ENCODE measurements at regions not wholly inside any gene's neighbourhood (a gene's known extent, or its start where the extent isn't known, plus 50 kb on each side); places are given as distances from the start of the nearest gene placed in this dataset.

- TF ChIP-seq MYC (IDR thresholded peaks at IDR 0.05; ENCODE audit: low read depth, low read length) = no peak
- no peak for DNase-seq (ENCODE audit: low read depth)
- no peak overlapping the region for H3K4me3 ChIP-seq (ENCODE audit: low read depth, low read length)
These were observed 372.1 kb downstream of the MN1 start for GRCh38 chr22:27429476-27429875.

GRCh38 chr22:27431081-27431480 is 370.5 kb downstream of the MN1 start:
- TF ChIP-seq, protein P1, sequence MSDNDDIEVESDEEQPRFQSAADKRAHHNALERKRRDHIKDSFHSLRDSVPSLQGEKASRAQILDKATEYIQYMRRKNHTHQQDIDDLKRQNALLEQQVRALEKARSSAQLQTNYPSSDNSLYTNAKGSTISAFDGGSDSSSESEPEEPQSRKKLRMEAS (IDR thresholded peaks at IDR 0.05; ENCODE audit: low read depth, low read length) = no peak
- TF ChIP-seq MYC (IDR thresholded peaks at IDR 0.05; ENCODE audit: low read depth, low read length) (no peak), POLR2A (IDR thresholded peaks at IDR 0.05; ENCODE audit: extremely low read depth, insufficient read length) (no peak)
- TF ChIP-seq, protein P2, sequence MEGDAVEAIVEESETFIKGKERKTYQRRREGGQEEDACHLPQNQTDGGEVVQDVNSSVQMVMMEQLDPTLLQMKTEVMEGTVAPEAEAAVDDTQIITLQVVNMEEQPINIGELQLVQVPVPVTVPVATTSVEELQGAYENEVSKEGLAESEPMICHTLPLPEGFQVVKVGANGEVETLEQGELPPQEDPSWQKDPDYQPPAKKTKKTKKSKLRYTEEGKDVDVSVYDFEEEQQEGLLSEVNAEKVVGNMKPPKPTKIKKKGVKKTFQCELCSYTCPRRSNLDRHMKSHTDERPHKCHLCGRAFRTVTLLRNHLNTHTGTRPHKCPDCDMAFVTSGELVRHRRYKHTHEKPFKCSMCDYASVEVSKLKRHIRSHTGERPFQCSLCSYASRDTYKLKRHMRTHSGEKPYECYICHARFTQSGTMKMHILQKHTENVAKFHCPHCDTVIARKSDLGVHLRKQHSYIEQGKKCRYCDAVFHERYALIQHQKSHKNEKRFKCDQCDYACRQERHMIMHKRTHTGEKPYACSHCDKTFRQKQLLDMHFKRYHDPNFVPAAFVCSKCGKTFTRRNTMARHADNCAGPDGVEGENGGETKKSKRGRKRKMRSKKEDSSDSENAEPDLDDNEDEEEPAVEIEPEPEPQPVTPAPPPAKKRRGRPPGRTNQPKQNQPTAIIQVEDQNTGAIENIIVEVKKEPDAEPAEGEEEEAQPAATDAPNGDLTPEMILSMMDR (IDR thresholded peaks at IDR 0.05; ENCODE audit: low read depth, low read length) = no peak
- H3K4me3 ChIP-seq (ENCODE audit: low read depth, low read length) = no peak overlapping the region
- no peak for DNase-seq (ENCODE audit: low read depth)

DNA sequence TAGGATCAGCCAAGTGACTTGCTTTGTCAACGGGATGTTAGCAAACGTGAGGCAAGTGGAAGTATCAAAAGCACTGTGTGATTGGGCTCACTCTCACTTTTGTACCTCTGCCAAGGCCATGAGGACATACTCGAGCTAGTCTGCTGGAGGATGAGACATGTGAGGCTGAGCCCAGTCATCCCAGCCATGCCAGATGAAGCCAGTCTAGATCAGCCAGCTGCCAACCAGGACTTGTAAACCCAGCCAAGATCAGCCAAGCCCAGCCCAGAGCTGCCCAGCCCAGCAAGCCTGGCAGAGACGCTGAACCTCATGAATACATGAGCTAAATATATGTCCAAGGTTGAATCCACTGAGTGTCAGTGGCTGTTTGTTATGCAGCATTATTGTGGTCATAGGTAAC is 369.7 kb downstream of the MN1 start:
- H3K4me3 ChIP-seq (ENCODE audit: low read depth, low read length) = no peak overlapping the region
- TF ChIP-seq POLR2A (IDR thresholded peaks at IDR 0.05; ENCODE audit: extremely low read depth, insufficient read length) = no peak
- TF ChIP-seq, protein P2 (IDR thresholded peaks at IDR 0.05; ENCODE audit: low read depth, low read length) = no peak
- TF ChIP-seq, protein P1 (IDR thresholded peaks at IDR 0.05; ENCODE audit: low read depth, low read length) = no peak
- no peak for TF ChIP-seq MYC (IDR thresholded peaks at IDR 0.05; ENCODE audit: low read depth, low read length)
- no peak for DNase-seq (ENCODE audit: low read depth)

DNA sequence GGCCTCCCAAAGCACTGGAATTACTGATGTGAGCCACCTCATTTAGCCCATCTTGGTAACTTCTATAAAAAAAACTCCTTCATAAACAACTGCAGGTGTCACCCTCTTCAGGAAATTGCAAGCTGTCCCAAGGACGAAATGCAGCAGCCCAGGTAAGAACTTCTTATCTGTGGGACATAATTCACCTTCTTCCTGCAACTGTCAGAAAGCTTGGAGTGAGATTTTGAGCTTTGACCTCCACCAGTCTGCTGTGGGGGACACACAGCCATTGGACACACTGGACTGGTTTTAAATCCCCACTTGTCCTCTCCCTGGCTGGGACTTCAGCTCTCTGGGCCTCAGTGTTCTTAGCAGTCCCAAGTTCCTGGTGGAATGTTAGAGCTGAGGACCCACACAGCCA is 368.5 kb downstream of the MN1 start:
- TF ChIP-seq MYC (IDR thresholded peaks at IDR 0.05; ENCODE audit: low read depth, low read length) = no peak
- no peak overlapping the region for H3K4me3 ChIP-seq (ENCODE audit: low read depth, low read length)
- no peak for DNase-seq (ENCODE audit: low read depth)

GRCh38 chr22:27433585-27434190 is 367.9 kb downstream of the MN1 start:
- no peak for TF ChIP-seq POLR2A (IDR thresholded peaks at IDR 0.05; ENCODE audit: extremely low read depth, insufficient read length)
- TF ChIP-seq, protein P1 (IDR thresholded peaks at IDR 0.05; ENCODE audit: low read depth, low read length) = no peak
- no peak overlapping the region for H3K4me3 ChIP-seq (ENCODE audit: low read depth, low read length)
- DNase-seq (ENCODE audit: low read depth) = no peak

- no peak overlapping the region for H3K4me3 ChIP-seq (ENCODE audit: low read depth, low read length)
- DNase-seq (ENCODE audit: low read depth) = no peak
- TF ChIP-seq, protein P1 (IDR thresholded peaks at IDR 0.05; ENCODE audit: low read depth, low read length) = no peak
- TF ChIP-seq, protein P2 (IDR thresholded peaks at IDR 0.05; ENCODE audit: low read depth, low read length) = no peak
- TF ChIP-seq POLR2A (IDR thresholded peaks at IDR 0.05; ENCODE audit: extremely low read depth, insufficient read length) (no peak), MYC (IDR thresholded peaks at IDR 0.05; ENCODE audit: low read depth, low read length) (no peak)
These were observed 366.7 kb downstream of the MN1 start for GRCh38 chr22:27434898-27435297.

GRCh38 chr22:27435844-27436576 is 365.5 kb downstream of the MN1 start:
- TF ChIP-seq, protein P1 (IDR thresholded peaks at IDR 0.05; ENCODE audit: low read depth, low read length) = no peak
- no peak for DNase-seq (ENCODE audit: low read depth)
- no peak overlapping the region for H3K4me3 ChIP-seq (ENCODE audit: low read depth, low read length)

- TF ChIP-seq, protein P2 (IDR thresholded peaks at IDR 0.05; ENCODE audit: low read depth, low read length) = no peak
- TF ChIP-seq MYC (IDR thresholded peaks at IDR 0.05; ENCODE audit: low read depth, low read length) (no peak), POLR2A (IDR thresholded peaks at IDR 0.05; ENCODE audit: extremely low read depth, insufficient read length) (no peak)
- TF ChIP-seq, protein P1 (IDR thresholded peaks at IDR 0.05; ENCODE audit: low read depth, low read length) = no peak
- DNase-seq (ENCODE audit: low read depth) = no peak
- H3K4me3 ChIP-seq (ENCODE audit: low read depth, low read length) = no peak overlapping the region
These were observed 365.0 kb downstream of the MN1 start for GRCh38 chr22:27436591-27436990.

All from NB4 (cell line).